ENCODE measurements at regions not wholly inside any gene's neighbourhood (a gene's known extent, or its start where the extent isn't known, plus 50 kb on each side); places are given as distances from the start of the nearest gene placed in this dataset.
"Not testable (repeated sequence)": the region's sequence is repeated elsewhere in the genome, so short reads cannot be mapped to it uniquely, and the experiment has no call there.

- Histone ChIP-seq H3K27me3 (replicated peaks; ENCODE audit: control insufficient read depth, insufficient read depth, low read length, poor library complexity, severe bottlenecking) (no peaks in the 10 kb centered on the region), H3K36me3 (ENCODE audit: control insufficient read depth, insufficient read depth, low read length) (no peaks in the 10 kb centered on the region), H3K4me1 (ENCODE audit: control insufficient read depth, insufficient read depth, low read length, poor library complexity, severe bottlenecking) (no peaks in the 10 kb centered on the region), H3K27ac (ENCODE audit: insufficient read depth, low read length, poor library complexity, severe bottlenecking) (no peak overlapping the region), H3K4me3 (ENCODE audit: insufficient read depth, low read depth, low read length, poor library complexity, severe bottlenecking) (no peak overlapping the region), H3K9me3 (ENCODE audit: control insufficient read depth, low read length) (no peaks in the 10 kb centered on the region)
- DNase-seq = no peak
Measured at GRCh38 chr14:95784137-95784536, 70.2 kb upstream of the TCL1A start.

- Histone ChIP-seq H3K4me1 (ENCODE audit: control insufficient read depth, insufficient read depth, low read length, poor library complexity, severe bottlenecking) (no peaks in the 10 kb centered on the region), H3K27ac (ENCODE audit: insufficient read depth, low read length, poor library complexity, severe bottlenecking) (no peak overlapping the region), H3K9me3 (ENCODE audit: control insufficient read depth, low read length) (no peaks in the 10 kb centered on the region), H3K27me3 (replicated peaks; ENCODE audit: control insufficient read depth, insufficient read depth, low read length, poor library complexity, severe bottlenecking) (peaks cover 3% of the 10 kb centered on the region), H3K4me3 (ENCODE audit: insufficient read depth, low read depth, low read length, poor library complexity, severe bottlenecking) (no peak overlapping the region), H3K36me3 (ENCODE audit: control insufficient read depth, insufficient read depth, low read length) (no peaks in the 10 kb centered on the region)
- no peak for DNase-seq
Measured at GRCh38 chr14:95776798-95777534, 63.0 kb upstream of the TCL1A start.

- Histone ChIP-seq H3K27me3 (replicated peaks; ENCODE audit: control insufficient read depth, insufficient read depth, low read length, poor library complexity, severe bottlenecking) (peaks cover 3% of the 10 kb centered on the region), H3K9me3 (ENCODE audit: control insufficient read depth, low read length) (no peaks in the 10 kb centered on the region), H3K27ac (ENCODE audit: insufficient read depth, low read length, poor library complexity, severe bottlenecking) (no peak overlapping the region), H3K4me1 (ENCODE audit: control insufficient read depth, insufficient read depth, low read length, poor library complexity, severe bottlenecking) (no peaks in the 10 kb centered on the region), H3K4me3 (ENCODE audit: insufficient read depth, low read depth, low read length, poor library complexity, severe bottlenecking) (no peak overlapping the region), H3K36me3 (ENCODE audit: control insufficient read depth, insufficient read depth, low read length) (no peaks in the 10 kb centered on the region)
- peak in 2 of 3 donors; percentile 2 to 23 for DNase-seq
Measured at GRCh38 chr14:95774265-95775160, 60.6 kb upstream of the TCL1A start.

- H3K27ac ChIP-seq (ENCODE audit: insufficient read depth, low read length, poor library complexity, severe bottlenecking) = no peak overlapping the region
- H3K4me1 ChIP-seq (ENCODE audit: control insufficient read depth, insufficient read depth, low read length, poor library complexity, severe bottlenecking) = no peaks in the 10 kb centered on the region
- H3K4me3 ChIP-seq (ENCODE audit: insufficient read depth, low read depth, low read length, poor library complexity, severe bottlenecking) = no peak overlapping the region
- no peak for DNase-seq
- H3K27me3 ChIP-seq (replicated peaks; ENCODE audit: control insufficient read depth, insufficient read depth, low read length, poor library complexity, severe bottlenecking) = peaks cover 3% of the 10 kb centered on the region
- H3K36me3 ChIP-seq (ENCODE audit: control insufficient read depth, insufficient read depth, low read length) = no peaks in the 10 kb centered on the region
- H3K9me3 ChIP-seq (ENCODE audit: control insufficient read depth, low read length) = no peaks in the 10 kb centered on the region
Measured at GRCh38 chr14:95770777-95771176, 56.9 kb upstream of the TCL1A start.

- H3K9me3 ChIP-seq (ENCODE audit: control insufficient read depth, low read length) = no peaks in the 10 kb centered on the region
- no peak overlapping the region for H3K4me3 ChIP-seq (ENCODE audit: insufficient read depth, low read depth, low read length, poor library complexity, severe bottlenecking)
- no peaks in the 10 kb centered on the region for H3K36me3 ChIP-seq (ENCODE audit: control insufficient read depth, insufficient read depth, low read length)
- H3K27ac ChIP-seq (ENCODE audit: insufficient read depth, low read length, poor library complexity, severe bottlenecking) = no peak overlapping the region
- H3K27me3 ChIP-seq (replicated peaks; ENCODE audit: control insufficient read depth, insufficient read depth, low read length, poor library complexity, severe bottlenecking) = peaks cover 3% of the 10 kb centered on the region
- no peak for DNase-seq
- H3K4me1 ChIP-seq (ENCODE audit: control insufficient read depth, insufficient read depth, low read length, poor library complexity, severe bottlenecking) = no peaks in the 10 kb centered on the region
Measured at GRCh38 chr14:95769976-95770375, 56.1 kb upstream of the TCL1A start.

GRCh38 chr14:95769431-95769830 is 55.5 kb upstream of the TCL1A start:
- not testable (repeated sequence) for H3K9me3 ChIP-seq (ENCODE audit: control insufficient read depth, low read length); H3K27me3 ChIP-seq (replicated peaks; ENCODE audit: control insufficient read depth, insufficient read depth, low read length, poor library complexity, severe bottlenecking); H3K36me3 ChIP-seq (ENCODE audit: control insufficient read depth, insufficient read depth, low read length); H3K27ac ChIP-seq (ENCODE audit: insufficient read depth, low read length, poor library complexity, severe bottlenecking); H3K4me3 ChIP-seq (ENCODE audit: insufficient read depth, low read depth, low read length, poor library complexity, severe bottlenecking); H3K4me1 ChIP-seq (ENCODE audit: control insufficient read depth, insufficient read depth, low read length, poor library complexity, severe bottlenecking); DNase-seq

- Histone ChIP-seq H3K4me3 (ENCODE audit: insufficient read depth, low read depth, low read length, poor library complexity, severe bottlenecking) (no peak overlapping the region), H3K36me3 (ENCODE audit: control insufficient read depth, insufficient read depth, low read length) (no peaks in the 10 kb centered on the region), H3K9me3 (ENCODE audit: control insufficient read depth, low read length) (no peaks in the 10 kb centered on the region), H3K27ac (ENCODE audit: insufficient read depth, low read length, poor library complexity, severe bottlenecking) (no peak overlapping the region), H3K4me1 (ENCODE audit: control insufficient read depth, insufficient read depth, low read length, poor library complexity, severe bottlenecking) (no peaks in the 10 kb centered on the region), H3K27me3 (replicated peaks; ENCODE audit: control insufficient read depth, insufficient read depth, low read length, poor library complexity, severe bottlenecking) (no peaks in the 10 kb centered on the region)
- no peak for DNase-seq
Measured at GRCh38 chr14:95765051-95765450, 51.1 kb upstream of the TCL1A start.

- no peaks in the 10 kb centered on the region for H3K36me3 ChIP-seq (ENCODE audit: control insufficient read depth, insufficient read depth, low read length)
- no peak for DNase-seq
- H3K4me3 ChIP-seq (ENCODE audit: insufficient read depth, low read depth, low read length, poor library complexity, severe bottlenecking) = no peak overlapping the region
- H3K27me3 ChIP-seq (replicated peaks; ENCODE audit: control insufficient read depth, insufficient read depth, low read length, poor library complexity, severe bottlenecking) = no peaks in the 10 kb centered on the region
- H3K27ac ChIP-seq (ENCODE audit: insufficient read depth, low read length, poor library complexity, severe bottlenecking) = no peak overlapping the region
- no peaks in the 10 kb centered on the region for H3K4me1 ChIP-seq (ENCODE audit: control insufficient read depth, insufficient read depth, low read length, poor library complexity, severe bottlenecking)
- H3K9me3 ChIP-seq (ENCODE audit: control insufficient read depth, low read length) = no peaks in the 10 kb centered on the region
Measured at GRCh38 chr14:95763875-95764274, 50.0 kb upstream of the TCL1A start.
